Naive thymus-derived CD4-positive, alpha-beta T cell (primary cell): ENCODE measurements at regions not wholly inside any gene's neighbourhood (a gene's known extent, or its start where the extent isn't known, plus 50 kb on each side); places are given as distances from the start of the nearest gene placed in this dataset.
"Not testable (repeated sequence)": the region's sequence is repeated elsewhere in the genome, so short reads cannot be mapped to it uniquely, and the experiment has no call there.

Experiments
- ATAC-seq: fragments of 150-1000 bp; cut with Tn5 transposase; 2 replicates; pipeline ENCODE4 v1.10.0; 2021; ENCODE audit warnings: mild to moderate bottlenecking, moderate library complexity
- CTCF ChIA-PET: fragments of 350-600 bp; sonication (Branson Sonifier 250); formaldehyde crosslinking; loops from one replicate; lab custom pipeline; 2021; ENCODE audit warnings: antibody characterized with exemption; lab: Charles Lee
- POLR2A ChIA-PET: fragments of 350-600 bp; sonication (Branson Sonifier 250); formaldehyde crosslinking; loops from one replicate; lab custom pipeline; 2021; ENCODE audit warnings: antibody characterized with exemption, inconsistent platforms; lab: Charles Lee
- DNase-seq, 9 donors: peaks; one replicate each; pipeline versions ENCODE4 v3.0.0 to v3.0.0-alpha.2; 2020 to 2022; ENCODE audit warnings: mixed read lengths in 1 of 9
- H3K27ac ChIP-seq: one replicate; pipeline ENCODE4 v1.7.0; 2013; ENCODE audit warnings: mild to moderate bottlenecking, low read depth, low read length, moderate library complexity
- H3K27me3 ChIP-seq, 2 donors: one replicate each; pipeline ENCODE4 v1.7.0; 2013; ENCODE audit warnings: low read length in 2 of 2, mild to moderate bottlenecking in 2 of 2, moderate library complexity in 2 of 2; ENCODE audit not compliant: control insufficient read depth in 2 of 2, insufficient read depth in 2 of 2
- H3K36me3 ChIP-seq, 3 experiments: 1 replicate in 2 of 3; 2 replicates in 1 of 3; pipeline ENCODE4 v1.7.0; 2013; ENCODE audit warnings: low read length in 3 of 3, mild to moderate bottlenecking in 3 of 3, moderate library complexity in 1 of 3; ENCODE audit not compliant: insufficient read depth in 3 of 3, control insufficient read depth in 2 of 3
- H3K4me1 ChIP-seq, 2 donors: one replicate each; pipeline ENCODE4 v1.7.0; 2013; ENCODE audit warnings: low read length in 2 of 2, mild to moderate bottlenecking in 2 of 2, moderate library complexity in 1 of 2; ENCODE audit not compliant: control insufficient read depth in 2 of 2, insufficient read depth in 2 of 2
- H3K4me3 ChIP-seq: 2 replicates; pipeline ENCODE4 v1.7.0; 2013; ENCODE audit warnings: mild to moderate bottlenecking, low read length
- H3K9me3 ChIP-seq, 3 experiments: 1 replicate in 2 of 3; 2 replicates in 1 of 3; pipeline ENCODE4 v1.7.0; 2013; ENCODE audit warnings: low read length in 3 of 3; ENCODE audit not compliant: control insufficient read depth in 2 of 3
- H3K27ac Mint-ChIP-seq, 9 donors: one replicate each; pipeline ENCODE4 v1.8.0; 2020 to 2022; ENCODE audit warnings: mixed read lengths in 9 of 9, mild to moderate bottlenecking in 8 of 9, moderate library complexity in 5 of 9, inconsistent platforms in 2 of 9
- H3K27me3 Mint-ChIP-seq, 5 donors: one replicate each; pipeline ENCODE4 v1.8.0; 2021 to 2022; ENCODE audit warnings: mixed read lengths in 5 of 5, mild to moderate bottlenecking in 1 of 5
- H3K36me3 Mint-ChIP-seq, 5 donors: one replicate each; pipeline ENCODE4 v1.8.0; 2020 to 2022; ENCODE audit warnings: mixed read lengths in 5 of 5, mild to moderate bottlenecking in 3 of 5, inconsistent platforms in 1 of 5
- H3K4me1 Mint-ChIP-seq, 7 donors: one replicate each; pipeline ENCODE4 v1.8.0; 2020 to 2022; ENCODE audit warnings: mixed read lengths in 7 of 7, mild to moderate bottlenecking in 3 of 7, inconsistent platforms in 1 of 7
- H3K4me3 Mint-ChIP-seq, 10 donors: one replicate each; pipeline ENCODE4 v1.8.0; 2020 to 2022; ENCODE audit warnings: mild to moderate bottlenecking in 10 of 10, mixed read lengths in 10 of 10, moderate library complexity in 6 of 10, inconsistent platforms in 2 of 10
- H3K9me3 Mint-ChIP-seq, 11 donors: one replicate each; pipeline ENCODE4 v1.8.0; 2020 to 2022; ENCODE audit warnings: mixed read lengths in 11 of 11, mild to moderate bottlenecking in 4 of 11, inconsistent platforms in 1 of 11, moderate library complexity in 1 of 11
- intact Hi-C, 2 donors: fragments of 100-400 bp; cut with micrococcal nuclease; formaldehyde crosslinking; loops; one replicate each; pipeline ENCODE4 v1.15.1; 2023

DNA sequence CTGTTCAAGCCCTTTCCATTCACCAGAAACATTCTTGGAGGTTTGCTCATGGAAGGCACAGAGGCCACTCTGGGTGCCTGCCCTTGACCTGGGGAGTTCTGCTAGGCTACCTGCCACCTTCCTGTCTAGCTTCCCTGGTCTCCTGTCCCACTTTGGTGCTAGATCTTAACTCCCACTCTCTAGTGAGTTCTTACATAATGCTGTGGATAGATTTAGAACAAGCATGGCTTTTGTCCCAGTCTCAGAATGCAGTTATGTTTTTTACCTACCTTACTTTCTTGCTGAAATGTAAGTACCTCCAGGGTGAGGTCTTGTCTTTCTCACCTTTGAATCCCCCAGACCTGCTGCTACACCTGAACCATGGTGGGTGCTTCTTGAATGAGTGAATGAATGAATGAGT, 1252.3 kb downstream of the TYW1 start:
- POLR2A ChIA-PET: no interaction called here
- H3K4me3 ChIP-seq: no peak overlapping the region
- CTCF ChIA-PET: no interaction called here

DNA sequence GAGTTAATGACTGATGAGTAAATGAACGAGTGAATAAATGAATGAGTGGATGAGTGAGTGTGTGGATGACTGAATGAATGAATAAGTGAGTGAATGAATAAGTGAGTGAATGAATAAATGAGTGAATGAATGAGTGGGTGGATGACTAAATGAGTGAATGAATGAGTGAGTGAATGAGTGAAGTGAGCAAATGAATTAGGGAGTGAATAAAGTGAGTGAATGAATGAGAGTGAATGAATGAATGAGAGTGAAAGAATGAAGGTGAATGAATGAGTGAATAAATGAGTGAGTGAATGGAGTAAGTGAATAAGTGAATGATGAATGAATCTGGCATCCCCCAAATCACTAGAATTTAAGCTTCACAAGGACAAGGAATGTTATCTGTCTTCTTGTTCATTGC, 1253.0 kb downstream of the TYW1 start:
- peaks cover 0 to 12% (median 0%) of the 10 kb centered on the region in 5 donors for H3K36me3 Mint-ChIP-seq

More for the DNA sequence above, 1252.3 kb downstream of the TYW1 start:
- no peaks in the 10 kb centered on the region for H3K4me1 ChIP-seq
- intact Hi-C loops: no loop called here
- H3K27me3 ChIP-seq: no peaks in the 10 kb centered on the region
- H3K36me3 ChIP-seq: no peaks in the 10 kb centered on the region
- Mint-ChIP-seq H3K9me3 (peaks cover 5 to 34% (median 21%) of the 10 kb centered on the region in 11 donors), H3K27ac (no peak overlapping the region), H3K36me3 (peaks cover 0 to 12% (median 0%) of the 10 kb centered on the region in 5 donors), H3K4me1 (peaks cover 0 to 7% (median 0%) of the 10 kb centered on the region in 7 donors), H3K4me3 (no peak overlapping the region), H3K27me3 (no peaks in the 10 kb centered on the region)
- H3K27ac ChIP-seq: no peak overlapping the region
- DNase-seq (no peak), ATAC-seq (no peak)
- peaks cover 0 to 14% (median 0%) of the 10 kb centered on the region in 3 experiments for H3K9me3 ChIP-seq

DNA sequence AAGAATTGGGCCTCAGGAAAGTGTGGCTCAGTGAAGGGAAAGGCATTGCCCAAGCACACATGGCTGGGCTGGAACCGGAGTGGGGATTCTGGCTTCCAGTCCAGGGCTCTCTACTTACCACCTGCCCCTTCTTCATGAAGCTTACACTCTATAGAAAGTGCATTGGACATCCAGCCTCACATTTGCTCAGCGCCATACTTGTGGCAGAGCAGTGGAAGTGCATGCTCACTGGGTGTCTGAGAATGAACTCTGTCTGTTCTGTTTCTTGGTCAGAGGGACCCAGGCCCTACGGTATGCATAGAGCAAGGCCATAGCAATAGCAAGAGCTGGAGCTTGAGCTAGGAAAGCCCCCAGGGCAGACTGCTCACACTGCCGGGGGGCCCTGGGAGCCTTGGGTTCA, 1253.5 kb downstream of the TYW1 start:
- DNase-seq (no peak), ATAC-seq (no peak)
- intact Hi-C loops: no loop called here
- H3K4me3 Mint-ChIP-seq: no peak overlapping the region
- Histone ChIP-seq H3K27ac (no peak overlapping the region), H3K9me3 (peaks cover 0 to 18% (median 0%) of the 10 kb centered on the region in 3 experiments), H3K27me3 (no peaks in the 10 kb centered on the region), H3K4me1 (no peaks in the 10 kb centered on the region), H3K4me3 (no peak overlapping the region), H3K36me3 (no peaks in the 10 kb centered on the region)
- no peak overlapping the region for H3K27ac Mint-ChIP-seq
- peaks cover 0 to 7% (median 0%) of the 10 kb centered on the region in 7 donors for H3K4me1 Mint-ChIP-seq
- H3K36me3 Mint-ChIP-seq: peaks cover 0 to 12% (median 0%) of the 10 kb centered on the region in 5 donors
- peaks cover 5 to 36% (median 15%) of the 10 kb centered on the region in 11 donors for H3K9me3 Mint-ChIP-seq
- ChIA-PET CTCF (interaction anchor here (0.6 kb wide), 1 partner anchor 51 kb away, joined by 4 read pairs; no protein-coding TSS in a partner anchor), POLR2A (no interaction called here)
- no peaks in the 10 kb centered on the region for H3K27me3 Mint-ChIP-seq

More for the DNA sequence above, 1253.0 kb downstream of the TYW1 start:
- peaks cover 0 to 18% (median 0%) of the 10 kb centered on the region in 3 experiments for H3K9me3 ChIP-seq
- Mint-ChIP-seq H3K27ac (no peak overlapping the region), H3K4me3 (no peak overlapping the region), H3K27me3 (no peaks in the 10 kb centered on the region), H3K9me3 (peaks cover 5 to 33% (median 17%) of the 10 kb centered on the region in 11 donors), H3K4me1 (peaks cover 0 to 7% (median 0%) of the 10 kb centered on the region in 7 donors)
- no peak overlapping the region for H3K27ac ChIP-seq
- intact Hi-C loops: no loop called here
- H3K4me3 ChIP-seq: no peak overlapping the region
- DNase-seq (no peak), ATAC-seq (no peak)
- POLR2A ChIA-PET: no interaction called here
- no peaks in the 10 kb centered on the region for H3K27me3 ChIP-seq
- no peaks in the 10 kb centered on the region for H3K36me3 ChIP-seq
- CTCF ChIA-PET: no interaction called here
- no peaks in the 10 kb centered on the region for H3K4me1 ChIP-seq

DNA sequence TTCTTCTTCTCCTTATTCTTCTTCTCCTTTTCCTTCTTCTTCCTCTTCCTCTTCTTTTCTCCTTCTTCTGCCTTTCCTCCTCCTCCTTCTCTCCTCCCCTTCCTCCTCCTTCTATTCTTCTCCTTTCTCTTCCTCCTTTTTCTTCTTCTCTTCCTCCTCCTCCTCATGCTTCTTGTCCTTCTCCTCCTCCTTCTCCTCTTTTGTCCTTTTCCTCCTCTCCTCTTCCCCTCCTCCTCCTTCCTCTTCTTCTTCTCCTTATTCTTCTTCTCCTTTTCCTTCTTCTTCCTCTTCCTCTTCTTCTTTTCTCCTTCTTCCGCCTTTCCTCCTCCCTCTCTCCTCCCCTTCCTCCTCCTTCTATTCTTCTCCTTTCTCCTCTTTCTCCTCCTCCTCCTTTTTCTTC, 1258.2 kb downstream of the TYW1 start:
- ATAC-seq, POLR2A ChIA-PET: not testable (repeated sequence)

DNA sequence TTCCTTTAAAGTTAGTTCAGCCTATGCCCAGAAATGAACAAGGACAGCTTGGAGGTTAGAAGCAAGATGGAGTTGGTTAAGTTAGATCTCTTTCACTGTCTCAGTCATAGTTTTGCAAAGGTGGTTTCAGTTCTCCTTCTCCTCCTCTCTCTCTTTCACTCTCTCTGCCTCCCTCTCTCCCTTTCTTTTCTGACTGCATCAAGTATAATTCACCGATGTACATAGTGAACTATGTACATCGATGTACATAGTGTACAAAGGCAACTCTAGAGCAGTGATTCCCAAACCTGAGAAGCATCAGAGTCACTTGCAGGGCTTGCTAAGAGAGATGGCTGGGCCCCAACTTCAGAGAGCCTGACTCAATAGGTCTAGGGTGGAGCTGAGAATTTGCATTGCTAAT, 1259.7 kb downstream of the TYW1 start:
- Histone ChIP-seq H3K27ac (no peak overlapping the region), H3K27me3 (no peaks in the 10 kb centered on the region), H3K36me3 (no peaks in the 10 kb centered on the region), H3K4me1 (no peaks in the 10 kb centered on the region), H3K4me3 (no peak overlapping the region), H3K9me3 (peaks cover 0 to 10% (median 0%) of the 10 kb centered on the region in 3 experiments)
- POLR2A ChIA-PET: no interaction called here
- no peak for DNase-seq
- Mint-ChIP-seq H3K27ac (no peak overlapping the region), H3K4me3 (no peak overlapping the region), H3K27me3 (peaks cover 0 to 4% (median 0%) of the 10 kb centered on the region in 5 donors), H3K36me3 (peaks cover 0 to 8% (median 0%) of the 10 kb centered on the region in 5 donors), H3K9me3 (peaks cover 4 to 42% (median 14%) of the 10 kb centered on the region in 11 donors), H3K4me1 (no peaks in the 10 kb centered on the region)
- CTCF ChIA-PET: no interaction called here
- intact Hi-C loops: no loop called here
- no peak for ATAC-seq

More for the DNA sequence above, 1258.2 kb downstream of the TYW1 start:
- H3K27me3 Mint-ChIP-seq, H3K4me3 Mint-ChIP-seq, H3K4me3 ChIP-seq, H3K36me3 Mint-ChIP-seq, H3K4me1 ChIP-seq, H3K36me3 ChIP-seq, CTCF ChIA-PET, H3K27ac Mint-ChIP-seq, DNase-seq, H3K4me1 Mint-ChIP-seq, H3K27ac ChIP-seq, intact Hi-C loops, H3K27me3 ChIP-seq: not testable (repeated sequence)
- peaks cover 0 to 18% (median 0%) of the 10 kb centered on the region in 3 experiments for H3K9me3 ChIP-seq
- peaks cover 0 to 37% (median 10%) of the 10 kb centered on the region in 11 donors for H3K9me3 Mint-ChIP-seq

DNA sequence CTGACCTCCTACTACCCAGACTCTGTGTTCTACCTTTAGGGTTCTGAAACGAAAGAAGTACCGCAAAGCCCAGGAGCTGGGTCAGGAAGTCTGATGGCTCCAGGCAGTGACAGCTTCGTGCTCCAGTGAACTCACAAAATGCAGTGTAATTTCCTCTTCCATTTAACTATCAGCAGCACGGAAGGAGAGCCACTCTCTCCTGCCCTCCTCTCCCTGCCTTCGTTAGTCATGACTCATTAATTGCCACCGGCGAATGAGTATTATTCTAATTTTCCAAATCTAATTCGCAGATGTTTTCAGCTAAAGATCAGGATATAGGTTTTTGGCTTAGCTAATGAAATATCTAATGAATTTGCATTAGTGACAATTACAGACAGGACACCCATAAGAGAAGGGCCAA, 1262.0 kb downstream of the TYW1 start:
- Mint-ChIP-seq H3K4me1 (no peaks in the 10 kb centered on the region), H3K36me3 (peaks cover 0 to 4% (median 0%) of the 10 kb centered on the region in 5 donors), H3K4me3 (no peak overlapping the region), H3K9me3 (peaks cover 6 to 42% (median 17%) of the 10 kb centered on the region in 11 donors), H3K27ac (no peak overlapping the region), H3K27me3 (peaks cover 0 to 4% (median 0%) of the 10 kb centered on the region in 5 donors)
- Histone ChIP-seq H3K9me3 (peaks cover 0 to 9% (median 0%) of the 10 kb centered on the region in 3 experiments), H3K27ac (no peak overlapping the region), H3K36me3 (no peaks in the 10 kb centered on the region), H3K4me3 (no peak overlapping the region), H3K4me1 (no peaks in the 10 kb centered on the region), H3K27me3 (no peaks in the 10 kb centered on the region)
- ATAC-seq (no peak), DNase-seq (no peak)
- ChIA-PET POLR2A (no interaction called here), CTCF (no interaction called here)
- intact Hi-C loops: no loop called here

DNA sequence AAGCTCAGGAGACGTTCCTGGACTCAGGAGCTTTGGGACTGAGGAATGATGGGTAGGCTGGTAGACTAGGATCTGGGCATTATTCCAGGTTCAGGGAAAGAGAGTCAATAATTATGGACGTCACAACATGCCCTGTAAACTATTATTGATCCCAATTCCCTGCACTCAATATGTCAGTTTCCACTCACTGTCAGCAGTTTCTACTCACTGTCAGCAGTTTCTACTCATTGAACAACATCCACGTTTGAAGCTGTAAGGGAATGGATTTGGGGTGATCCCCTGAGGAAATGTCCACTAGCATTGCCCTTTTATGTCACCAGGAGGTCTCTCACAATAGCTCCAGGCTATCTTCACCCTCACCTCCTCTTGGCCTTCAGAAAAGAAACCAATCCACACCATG, 1268.6 kb downstream of the TYW1 start:
- Histone ChIP-seq H3K4me3 (no peak overlapping the region), H3K4me1 (no peaks in the 10 kb centered on the region), H3K27ac (no peak overlapping the region), H3K9me3 (peaks cover 0 to 26% (median 0%) of the 10 kb centered on the region in 3 experiments), H3K27me3 (no peaks in the 10 kb centered on the region), H3K36me3 (no peaks in the 10 kb centered on the region)
- ATAC-seq: no peak
- Mint-ChIP-seq H3K27me3 (no peaks in the 10 kb centered on the region), H3K9me3 (peaks cover 17 to 55% (median 31%) of the 10 kb centered on the region in 11 donors), H3K4me3 (no peak overlapping the region), H3K4me1 (no peaks in the 10 kb centered on the region), H3K27ac (no peak overlapping the region), H3K36me3 (peaks cover 0 to 11% (median 0%) of the 10 kb centered on the region in 5 donors)
- ChIA-PET POLR2A (no interaction called here), CTCF (no interaction called here)
- intact Hi-C loops: no loop called here
- no peak for DNase-seq
